DND-41 (cell line): ENCODE measurements at regions not wholly inside any gene's neighbourhood (a gene's known extent, or its start where the extent isn't known, plus 50 kb on each side); places are given as distances from the start of the nearest gene placed in this dataset.
"Not testable (repeated sequence)": the region's sequence is repeated elsewhere in the genome, so short reads cannot be mapped to it uniquely, and the experiment has no call there.

Experiments used
- ATAC-seq: fragments of 200-7000 bp; cut with Tn5 transposase; 3 replicates; pipeline ENCODE4 v1.9.1; 2021; ENCODE audit warnings: low read depth; ENCODE audit not compliant: insufficient read depth
- DNase-seq: peaks from one replicate; pipeline ENCODE4 v3.0.0-alpha.2; 2020
- H2AFZ ChIP-seq: 2 replicates; pipeline ENCODE4 v1.6.0; 2012; ENCODE audit warnings: low read depth, low read length
- H3K27ac ChIP-seq: 2 replicates; pipeline ENCODE4 v1.5.1; 2012; ENCODE audit warnings: low read length, inconsistent platforms
- H3K27me3 ChIP-seq: fragments of 200-600 bp; sonication (generic); 2 replicates; pipeline ENCODE4 v1.6.0; 2012; ENCODE audit warnings: low read length, mild to moderate bottlenecking, inconsistent platforms; ENCODE audit not compliant: insufficient read depth, poor library complexity
- H3K36me3 ChIP-seq: 2 replicates; pipeline ENCODE4 v1.5.1; 2012; ENCODE audit warnings: low read length, inconsistent platforms; ENCODE audit not compliant: insufficient read depth
- H3K4me1 ChIP-seq: 2 replicates; pipeline ENCODE4 v1.5.1; 2012; ENCODE audit warnings: mild to moderate bottlenecking, low read length; ENCODE audit not compliant: insufficient read depth
- H3K4me2 ChIP-seq: 2 replicates; pipeline ENCODE4 v1.6.0; 2012; ENCODE audit warnings: mild to moderate bottlenecking, moderate library complexity, low read length, inconsistent platforms; ENCODE audit not compliant: insufficient read depth
- H3K4me3 ChIP-seq, 2 experiments: fragments of 200-600 bp in 1 of 2; shearing (Covaris generic) in 1 of 2; 2 replicates each; pipeline ENCODE4 v1.5.1; 2012 to 2016; ENCODE audit warnings: inconsistent platforms in 2 of 2, low read length in 2 of 2, mild to moderate bottlenecking in 2 of 2, low read depth in 1 of 2, moderate library complexity in 1 of 2
- H3K79me2 ChIP-seq: 2 replicates; pipeline ENCODE4 v1.6.0; 2012; ENCODE audit warnings: low read length, inconsistent platforms; ENCODE audit not compliant: insufficient read depth
- H3K9ac ChIP-seq: 2 replicates; pipeline ENCODE4 v1.6.0; 2012; ENCODE audit warnings: low read depth, mild to moderate bottlenecking, inconsistent platforms, low read length, moderate library complexity
- H3K9me3 ChIP-seq: 2 replicates; pipeline ENCODE4 v1.5.1; 2012; ENCODE audit warnings: low read length, moderate library complexity, mild to moderate bottlenecking, inconsistent platforms; ENCODE audit not compliant: insufficient read depth, severe bottlenecking
- H4K20me1 ChIP-seq: 2 replicates; pipeline ENCODE4 v1.6.0; 2012; ENCODE audit warnings: low read length; ENCODE audit not compliant: insufficient read depth
- CTCF ChIP-seq: IDR thresholded peaks from 2 replicates; pipeline ENCODE4 v1.5.1; 2012; ENCODE audit warnings: borderline replicate concordance, low read length, moderate library complexity, mild to moderate bottlenecking; ENCODE audit not compliant: poor library complexity, severe bottlenecking; ENCODE audit errors: extremely low read depth
- EZH2 ChIP-seq: IDR thresholded peaks from 3 replicates; pipeline ENCODE4 v1.6.1; 2012; ENCODE audit warnings: borderline replicate concordance, low read depth, mild to moderate bottlenecking, moderate library complexity, low read length, inconsistent platforms; ENCODE audit not compliant: severe bottlenecking

- no peaks in the 10 kb centered on the region for H3K9me3 ChIP-seq
- H4K20me1 ChIP-seq = no peaks in the 10 kb centered on the region
- H3K4me3 ChIP-seq = no peak overlapping the region
- H3K9ac ChIP-seq = no peak overlapping the region
- ATAC-seq (no peak), DNase-seq (no peak)
- H3K79me2 ChIP-seq = no peaks in the 10 kb centered on the region
- no peak for TF ChIP-seq EZH2
- H3K27me3 ChIP-seq = no peaks in the 10 kb centered on the region
- no peaks in the 10 kb centered on the region for H3K36me3 ChIP-seq
- no peak overlapping the region for H3K27ac ChIP-seq
- H3K4me1 ChIP-seq = no peaks in the 10 kb centered on the region
- H2AFZ ChIP-seq = no peak overlapping the region
- no peak overlapping the region for H3K4me2 ChIP-seq
These were observed 128.0 kb downstream of the RFPL4B start for GRCh38 chr6:112475083-112475482.

- DNase-seq (no peak), ATAC-seq (no peak)
- peaks cover 3% of the 10 kb centered on the region for H3K27me3 ChIP-seq
- H3K9me3 ChIP-seq = no peaks in the 10 kb centered on the region
- no peak overlapping the region for H3K9ac ChIP-seq
- H3K4me2 ChIP-seq = no peak overlapping the region
- no peaks in the 10 kb centered on the region for H3K4me1 ChIP-seq
- H3K36me3 ChIP-seq = no peaks in the 10 kb centered on the region
- H3K4me3 ChIP-seq = no peak overlapping the region
- no peak overlapping the region for H3K27ac ChIP-seq
- no peaks in the 10 kb centered on the region for H4K20me1 ChIP-seq
- H2AFZ ChIP-seq = no peak overlapping the region
- no peak for TF ChIP-seq CTCF
- TF ChIP-seq EZH2 = no peak
- no peaks in the 10 kb centered on the region for H3K79me2 ChIP-seq
These were observed 130.0 kb downstream of the RFPL4B start for GRCh38 chr6:112477125-112477524.

DNA sequence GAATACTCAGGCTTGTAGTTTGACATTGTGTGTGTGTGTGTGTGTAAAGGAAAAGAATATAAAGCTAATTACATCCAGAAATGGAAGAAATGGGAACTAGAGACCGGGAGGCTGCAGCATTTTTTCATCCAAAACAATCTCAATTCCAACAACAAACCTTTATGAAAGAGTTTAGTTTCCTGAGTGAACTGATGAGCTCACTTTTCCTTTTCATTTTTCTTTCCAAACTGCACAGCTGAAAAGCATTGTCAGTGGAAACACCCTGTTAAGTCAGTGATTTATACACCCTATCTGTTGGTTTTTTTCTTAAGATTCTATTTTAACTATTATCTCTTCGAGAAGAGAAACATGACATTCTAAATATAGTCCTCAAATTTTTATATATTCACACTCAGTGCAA is 130.9 kb downstream of the RFPL4B start:
- TF ChIP-seq CTCF = no peak
- TF ChIP-seq EZH2 = no peak
- H2AFZ ChIP-seq = no peak overlapping the region
- no peaks in the 10 kb centered on the region for H3K9me3 ChIP-seq
- no peak overlapping the region for H3K27ac ChIP-seq
- ATAC-seq (no peak), DNase-seq (no peak)
- H4K20me1 ChIP-seq = no peaks in the 10 kb centered on the region
- H3K27me3 ChIP-seq = peaks cover 3% of the 10 kb centered on the region
- H3K4me3 ChIP-seq = no peak overlapping the region
- no peaks in the 10 kb centered on the region for H3K36me3 ChIP-seq
- H3K4me1 ChIP-seq = no peaks in the 10 kb centered on the region
- H3K79me2 ChIP-seq = no peaks in the 10 kb centered on the region
- H3K9ac ChIP-seq = no peak overlapping the region
- no peak overlapping the region for H3K4me2 ChIP-seq

DNA sequence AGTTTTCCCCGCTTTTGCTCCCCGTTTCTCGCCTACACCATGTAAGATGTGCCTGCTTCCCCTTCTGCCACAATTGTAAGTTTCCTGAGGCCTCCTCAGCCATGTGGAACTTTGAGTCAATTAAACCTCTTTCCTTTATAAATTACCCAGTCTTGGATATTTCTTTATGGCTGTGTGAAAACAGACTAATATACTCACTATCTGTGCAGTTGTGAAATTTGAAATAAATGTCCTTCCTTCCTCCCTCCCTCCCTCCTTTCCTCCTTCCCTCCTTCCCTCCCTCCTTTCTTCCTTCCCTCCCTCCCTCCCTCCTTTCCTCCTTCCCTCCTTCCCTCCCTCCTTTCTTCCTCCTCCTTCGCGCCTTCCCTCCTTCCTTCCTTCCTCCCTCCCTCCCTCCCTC is 132.8 kb downstream of the RFPL4B start:
- not testable (repeated sequence) for H2AFZ ChIP-seq, H3K36me3 ChIP-seq, H3K4me2 ChIP-seq, H3K27ac ChIP-seq, H3K9ac ChIP-seq, ATAC-seq, H3K79me2 ChIP-seq, H3K27me3 ChIP-seq, H4K20me1 ChIP-seq, H3K9me3 ChIP-seq, H3K4me1 ChIP-seq, DNase-seq, H3K4me3 ChIP-seq
